LHCN-M2 (cell line): ENCODE measurements at regions not wholly inside any gene's neighbourhood (a gene's known extent, or its start where the extent isn't known, plus 50 kb on each side); places are given as distances from the start of the nearest gene placed in this dataset.

Experiments
- DNase-seq: peaks from one replicate; pipeline ENCODE4 v3.0.0-alpha.2; 2012; ENCODE audit warnings: low read depth

GRCh38 chr2:220892018-220892634, 680.0 kb downstream of the EPHA4 start:
- DNase-seq, result no peak

- DNase-seq, result no peak
Observed at GRCh38 chr2:220893411-220893810, 678.7 kb downstream of the EPHA4 start.

GRCh38 chr2:220894069-220894468, 678.0 kb downstream of the EPHA4 start:
- no peak for DNase-seq

GRCh38 chr2:220899492-220899891, 672.6 kb downstream of the EPHA4 start:
- no peak for DNase-seq

- no peak for DNase-seq
Observed at GRCh38 chr2:220904015-220904414, 668.1 kb downstream of the EPHA4 start.

- DNase-seq, result no peak
Observed at GRCh38 chr2:220913384-220913783, 658.7 kb downstream of the EPHA4 start.

- no peak for DNase-seq
Observed at GRCh38 chr2:220915092-220915623, 656.9 kb downstream of the EPHA4 start.

GRCh38 chr2:220916931-220917330, 655.2 kb downstream of the EPHA4 start:
- DNase-seq, result no peak

GRCh38 chr2:220930271-220931076, 641.6 kb downstream of the EPHA4 start:
- no peak for DNase-seq

GRCh38 chr2:220931491-220931890, 640.6 kb downstream of the EPHA4 start:
- no peak for DNase-seq

GRCh38 chr2:220932041-220932440, 640.1 kb downstream of the EPHA4 start:
- DNase-seq, result no peak

GRCh38 chr2:220935789-220936321, 636.2 kb downstream of the EPHA4 start:
- no peak for DNase-seq

GRCh38 chr2:220936641-220937197, 635.4 kb downstream of the EPHA4 start:
- no peak for DNase-seq

GRCh38 chr2:220937245-220937644, 634.9 kb downstream of the EPHA4 start:
- DNase-seq, result no peak

GRCh38 chr2:220940646-220941045, 631.5 kb downstream of the EPHA4 start:
- no peak for DNase-seq

- no peak for DNase-seq
Observed at GRCh38 chr2:220941683-220942082, 630.4 kb downstream of the EPHA4 start.

- no peak for DNase-seq
Observed at GRCh38 chr2:220946552-220946951, 625.6 kb downstream of the EPHA4 start.

- no peak for DNase-seq
Observed at GRCh38 chr2:220948579-220948978, 623.5 kb downstream of the EPHA4 start.

GRCh38 chr2:220949466-220949865, 622.6 kb downstream of the EPHA4 start:
- DNase-seq, result no peak

- DNase-seq, result no peak
Observed at GRCh38 chr2:220955776-220956175, 616.3 kb downstream of the EPHA4 start.

GRCh38 chr2:220956429-220956828, 615.7 kb downstream of the EPHA4 start:
- DNase-seq, result no peak

- no peak for DNase-seq
Observed at GRCh38 chr2:220959391-220959802, 612.7 kb downstream of the EPHA4 start.
